ENCODE measurements at regions not wholly inside any gene's neighbourhood (a gene's known extent, or its start where the extent isn't known, plus 50 kb on each side); places are given as distances from the start of the nearest gene placed in this dataset.

DNA sequence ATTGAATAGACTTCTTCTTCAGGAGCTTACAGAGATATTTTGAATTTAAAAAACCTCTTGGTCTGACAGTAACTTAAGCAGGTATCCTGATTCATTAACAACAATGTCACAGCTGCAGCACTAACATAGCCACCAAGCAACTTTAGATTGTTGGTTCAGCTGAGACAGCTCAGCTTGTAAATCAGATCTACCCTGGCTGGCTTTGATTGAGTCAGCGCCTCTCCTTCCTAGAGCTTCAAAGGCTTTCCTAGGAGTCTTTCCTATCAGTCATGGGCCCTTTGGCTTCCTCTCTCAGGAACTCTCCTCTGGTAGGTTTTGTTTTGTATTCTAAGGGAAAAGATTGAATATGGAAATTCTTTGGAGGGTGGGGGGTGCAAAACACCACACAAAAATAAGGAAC is 70.7 kb upstream of the STEAP4 start:
- Histone ChIP-seq H3K4me3 (no peak overlapping the region), H3K27me3 (no peaks in the 10 kb centered on the region), H3K9me3 (no peaks in the 10 kb centered on the region), H3K36me3 (no peaks in the 10 kb centered on the region), H3K27ac (no peak overlapping the region), H3K4me1 (no peaks in the 10 kb centered on the region)
- no peak for TF ChIP-seq CTCF (IDR thresholded peaks at IDR 0.05)
- DNase-seq (ENCODE audit: low spot score): no peak

- H3K27me3 ChIP-seq: no peaks in the 10 kb centered on the region
- no peak for DNase-seq (ENCODE audit: low spot score)
- no peak overlapping the region for H3K27ac ChIP-seq
- no peaks in the 10 kb centered on the region for H3K4me1 ChIP-seq
- no peak for TF ChIP-seq CTCF (IDR thresholded peaks at IDR 0.05)
- H3K4me3 ChIP-seq: no peak overlapping the region
- H3K36me3 ChIP-seq: no peaks in the 10 kb centered on the region
- H3K9me3 ChIP-seq: no peaks in the 10 kb centered on the region
Observed at GRCh38 chr7:88368686-88369085, 62.0 kb upstream of the STEAP4 start.

DNA sequence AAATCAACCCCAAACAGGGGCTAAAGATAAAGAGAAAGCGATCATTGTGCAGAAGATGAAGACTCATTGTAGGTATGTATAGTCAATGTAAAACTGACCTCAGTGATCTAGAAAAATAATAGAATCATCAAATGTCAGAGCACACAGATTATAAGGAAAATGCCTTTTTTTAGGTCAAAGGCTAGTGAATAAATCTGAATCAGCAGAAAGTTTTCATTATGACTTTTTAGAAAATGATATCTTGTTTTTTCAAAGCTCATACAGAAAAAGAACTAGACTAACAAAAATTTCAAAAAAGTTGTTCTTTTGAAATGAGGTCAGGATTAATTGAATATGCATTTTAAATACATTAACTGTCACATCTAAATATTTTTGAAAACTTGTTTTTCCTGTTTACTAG is 60.2 kb upstream of the STEAP4 start:
- Histone ChIP-seq H3K9me3 (no peaks in the 10 kb centered on the region), H3K4me1 (no peaks in the 10 kb centered on the region), H3K36me3 (no peaks in the 10 kb centered on the region), H3K27me3 (no peaks in the 10 kb centered on the region), H3K4me3 (no peak overlapping the region), H3K27ac (no peak overlapping the region)
- TF ChIP-seq CTCF (IDR thresholded peaks at IDR 0.05): no peak
- no peak for DNase-seq (ENCODE audit: low spot score)

GRCh38 chr7:88363869-88364268 is 57.2 kb upstream of the STEAP4 start:
- no peak overlapping the region for H3K27ac ChIP-seq
- no peak for TF ChIP-seq CTCF (IDR thresholded peaks at IDR 0.05)
- no peaks in the 10 kb centered on the region for H3K27me3 ChIP-seq
- no peak overlapping the region for H3K4me3 ChIP-seq
- H3K36me3 ChIP-seq: no peaks in the 10 kb centered on the region
- H3K9me3 ChIP-seq: no peaks in the 10 kb centered on the region
- no peak for DNase-seq (ENCODE audit: low spot score)
- H3K4me1 ChIP-seq: no peaks in the 10 kb centered on the region

GRCh38 chr7:88363249-88363648 is 56.6 kb upstream of the STEAP4 start:
- Histone ChIP-seq H3K36me3 (no peaks in the 10 kb centered on the region), H3K4me1 (no peaks in the 10 kb centered on the region), H3K4me3 (no peak overlapping the region), H3K9me3 (no peaks in the 10 kb centered on the region), H3K27ac (no peak overlapping the region), H3K27me3 (no peaks in the 10 kb centered on the region)
- no peak for TF ChIP-seq CTCF (IDR thresholded peaks at IDR 0.05)
- DNase-seq (ENCODE audit: low spot score): no peak

GRCh38 chr7:88361357-88361756 is 54.7 kb upstream of the STEAP4 start:
- Histone ChIP-seq H3K9me3 (no peaks in the 10 kb centered on the region), H3K4me3 (no peak overlapping the region), H3K4me1 (no peaks in the 10 kb centered on the region), H3K27me3 (no peaks in the 10 kb centered on the region), H3K27ac (no peak overlapping the region), H3K36me3 (no peaks in the 10 kb centered on the region)
- TF ChIP-seq CTCF (IDR thresholded peaks at IDR 0.05): no peak
- DNase-seq (ENCODE audit: low spot score): no peak
